Fibroblast of skin of right biceps (primary cell): ENCODE measurements at regions not wholly inside any gene's neighbourhood (a gene's known extent, or its start where the extent isn't known, plus 50 kb on each side); places are given as distances from the start of the nearest gene placed in this dataset.

Experiments used
- DNase-seq: peaks from one replicate; pipeline ENCODE4 v3.0.0-alpha.2; 2013

GRCh38 chr11:115700496-115700895, 196.3 kb upstream of the CADM1 start:
- DNase-seq = no peak

- DNase-seq = peak; percentile 96
These were observed 195.5 kb upstream of the CADM1 start for GRCh38 chr11:115699733-115700132.

GRCh38 chr11:115699326-115699725, 195.1 kb upstream of the CADM1 start:
- no peak for DNase-seq

- DNase-seq = no peak
These were observed 194.0 kb upstream of the CADM1 start for GRCh38 chr11:115698243-115698642.

GRCh38 chr11:115696563-115696962, 192.3 kb upstream of the CADM1 start:
- DNase-seq = no peak

GRCh38 chr11:115695677-115696364, 191.6 kb upstream of the CADM1 start:
- no peak for DNase-seq

- DNase-seq = no peak
These were observed 188.8 kb upstream of the CADM1 start for GRCh38 chr11:115693002-115693401.

- DNase-seq = no peak
These were observed 186.8 kb upstream of the CADM1 start for GRCh38 chr11:115691030-115691429.

- DNase-seq = no peak
These were observed 183.7 kb upstream of the CADM1 start for GRCh38 chr11:115687934-115688333.

GRCh38 chr11:115684699-115685098, 180.5 kb upstream of the CADM1 start:
- no peak for DNase-seq

GRCh38 chr11:115684135-115684534, 179.9 kb upstream of the CADM1 start:
- no peak for DNase-seq

- DNase-seq = peak; percentile 48
These were observed 178.7 kb upstream of the CADM1 start for GRCh38 chr11:115682888-115683287.

GRCh38 chr11:115682101-115682500, 177.9 kb upstream of the CADM1 start:
- DNase-seq = peak; percentile 88

- DNase-seq = no peak
These were observed 175.7 kb upstream of the CADM1 start for GRCh38 chr11:115679945-115680344.

GRCh38 chr11:115678942-115679341, 174.7 kb upstream of the CADM1 start:
- DNase-seq = no peak

GRCh38 chr11:115677190-115677589, 173.0 kb upstream of the CADM1 start:
- no peak for DNase-seq

GRCh38 chr11:115676768-115677167, 172.6 kb upstream of the CADM1 start:
- peak; percentile 94 for DNase-seq

GRCh38 chr11:115676206-115676605, 172.0 kb upstream of the CADM1 start:
- DNase-seq = no peak

GRCh38 chr11:115674937-115675544, 170.8 kb upstream of the CADM1 start:
- no peak for DNase-seq

GRCh38 chr11:115674176-115674936, 170.1 kb upstream of the CADM1 start:
- DNase-seq = peak; percentile 91

- no peak for DNase-seq
These were observed 169.5 kb upstream of the CADM1 start for GRCh38 chr11:115673720-115674119.

GRCh38 chr11:115672999-115673411, 168.8 kb upstream of the CADM1 start:
- peak; percentile 70 for DNase-seq

- no peak for DNase-seq
These were observed 168.2 kb upstream of the CADM1 start for GRCh38 chr11:115672412-115672811.
